SW 1271 (cell line): ENCODE measurements at regions not wholly inside any gene's neighbourhood (a gene's known extent, or its start where the extent isn't known, plus 50 kb on each side); places are given as distances from the start of the nearest gene placed in this dataset.
"Not testable (repeated sequence)": the region's sequence is repeated elsewhere in the genome, so short reads cannot be mapped to it uniquely, and the experiment has no call there.

Experiments used
- DNase-seq, 2 experiments: peaks; one replicate each; lab custom pipeline; 2025; lab: John Stamatoyannopoulos, UW

GRCh38 chrX:124238268-124238667 is 94.2 kb upstream of the TEX13D start:
- DNase-seq: no peak

- no peak for DNase-seq
Observed at GRCh38 chrX:124239324-124239723, 93.1 kb upstream of the TEX13D start.

GRCh38 chrX:124239911-124240310 is 92.5 kb upstream of the TEX13D start:
- no peak for DNase-seq

- DNase-seq: no peak
Observed at GRCh38 chrX:124240422-124240821, 92.0 kb upstream of the TEX13D start.

- no peak for DNase-seq
Observed at GRCh38 chrX:124242131-124242530, 90.3 kb upstream of the TEX13D start.

GRCh38 chrX:124249345-124249744 is 83.1 kb upstream of the TEX13D start:
- no peak for DNase-seq

GRCh38 chrX:124250835-124251437 is 81.5 kb upstream of the TEX13D start:
- DNase-seq: no peak

- DNase-seq: no peak
Observed at GRCh38 chrX:124254611-124255010, 77.8 kb upstream of the TEX13D start.

- DNase-seq: no peak
Observed at GRCh38 chrX:124256216-124256615, 76.2 kb upstream of the TEX13D start.

- no peak for DNase-seq
Observed at GRCh38 chrX:124256629-124257380, 75.7 kb upstream of the TEX13D start.

GRCh38 chrX:124257924-124258702 is 74.3 kb upstream of the TEX13D start:
- DNase-seq: no peak

GRCh38 chrX:124260845-124261244 is 71.6 kb upstream of the TEX13D start:
- no peak for DNase-seq

- DNase-seq: no peak
Observed at GRCh38 chrX:124263743-124264142, 68.7 kb upstream of the TEX13D start.

- no peak for DNase-seq
Observed at GRCh38 chrX:124268099-124268498, 64.4 kb upstream of the TEX13D start.

- no peak for DNase-seq
Observed at GRCh38 chrX:124269881-124270280, 62.6 kb upstream of the TEX13D start.

- DNase-seq: not testable (repeated sequence)
Observed at GRCh38 chrX:124271599-124271998, 60.9 kb upstream of the TEX13D start.

- DNase-seq: no peak
Observed at GRCh38 chrX:124272370-124272982, 60.0 kb upstream of the TEX13D start.

GRCh38 chrX:124274438-124275181 is 57.9 kb upstream of the TEX13D start:
- DNase-seq: no peak

- no peak for DNase-seq
Observed at GRCh38 chrX:124275182-124275894, 57.1 kb upstream of the TEX13D start.

- DNase-seq: no peak
Observed at GRCh38 chrX:124280294-124280902, 52.1 kb upstream of the TEX13D start.

- no peak for DNase-seq
Observed at GRCh38 chrX:124282580-124282979, 49.9 kb upstream of the TEX13D start.
